ENCODE measurements at regions not wholly inside any gene's neighbourhood (a gene's known extent, or its start where the extent isn't known, plus 50 kb on each side); places are given as distances from the start of the nearest gene placed in this dataset.

DNA sequence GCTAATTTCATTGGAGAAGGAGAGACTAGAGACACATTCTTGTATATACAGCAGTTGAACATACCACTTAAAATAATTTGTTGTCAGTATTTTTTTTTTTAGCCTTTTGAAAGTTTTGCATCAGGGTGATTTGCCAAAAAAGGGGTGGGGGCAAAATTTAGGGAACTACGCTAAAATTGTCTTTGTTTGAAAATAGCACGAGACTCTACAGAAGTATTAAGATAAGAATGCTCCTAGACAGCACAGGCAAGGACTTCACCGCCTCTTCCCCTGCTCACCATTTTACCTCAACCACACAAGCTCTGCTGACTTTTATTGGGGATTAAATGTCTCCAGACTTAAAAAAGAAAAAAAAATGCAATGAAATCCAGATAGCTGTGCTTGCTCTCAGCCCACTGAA, 236.1 kb upstream of the USP25 start:
- TF ChIP-seq, protein P1, sequence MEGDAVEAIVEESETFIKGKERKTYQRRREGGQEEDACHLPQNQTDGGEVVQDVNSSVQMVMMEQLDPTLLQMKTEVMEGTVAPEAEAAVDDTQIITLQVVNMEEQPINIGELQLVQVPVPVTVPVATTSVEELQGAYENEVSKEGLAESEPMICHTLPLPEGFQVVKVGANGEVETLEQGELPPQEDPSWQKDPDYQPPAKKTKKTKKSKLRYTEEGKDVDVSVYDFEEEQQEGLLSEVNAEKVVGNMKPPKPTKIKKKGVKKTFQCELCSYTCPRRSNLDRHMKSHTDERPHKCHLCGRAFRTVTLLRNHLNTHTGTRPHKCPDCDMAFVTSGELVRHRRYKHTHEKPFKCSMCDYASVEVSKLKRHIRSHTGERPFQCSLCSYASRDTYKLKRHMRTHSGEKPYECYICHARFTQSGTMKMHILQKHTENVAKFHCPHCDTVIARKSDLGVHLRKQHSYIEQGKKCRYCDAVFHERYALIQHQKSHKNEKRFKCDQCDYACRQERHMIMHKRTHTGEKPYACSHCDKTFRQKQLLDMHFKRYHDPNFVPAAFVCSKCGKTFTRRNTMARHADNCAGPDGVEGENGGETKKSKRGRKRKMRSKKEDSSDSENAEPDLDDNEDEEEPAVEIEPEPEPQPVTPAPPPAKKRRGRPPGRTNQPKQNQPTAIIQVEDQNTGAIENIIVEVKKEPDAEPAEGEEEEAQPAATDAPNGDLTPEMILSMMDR (IDR thresholded peaks at IDR 0.05): no peak
- TF ChIP-seq EZH2 (IDR thresholded peaks at IDR 0.05): no peak

Data from neural progenitor cell (in vitro differentiated cells).